HG03196 (cell line): ENCODE measurements at regions not wholly inside any gene's neighbourhood (a gene's known extent, or its start where the extent isn't known, plus 50 kb on each side); places are given as distances from the start of the nearest gene placed in this dataset.

ENCODE experiments used
- ATAC-seq: cut with Tn5 transposase; IDR thresholded peaks from one replicate; pipeline ENCODE4 v1.9.1; 2021; ENCODE audit not compliant: unreplicated experiment

DNA sequence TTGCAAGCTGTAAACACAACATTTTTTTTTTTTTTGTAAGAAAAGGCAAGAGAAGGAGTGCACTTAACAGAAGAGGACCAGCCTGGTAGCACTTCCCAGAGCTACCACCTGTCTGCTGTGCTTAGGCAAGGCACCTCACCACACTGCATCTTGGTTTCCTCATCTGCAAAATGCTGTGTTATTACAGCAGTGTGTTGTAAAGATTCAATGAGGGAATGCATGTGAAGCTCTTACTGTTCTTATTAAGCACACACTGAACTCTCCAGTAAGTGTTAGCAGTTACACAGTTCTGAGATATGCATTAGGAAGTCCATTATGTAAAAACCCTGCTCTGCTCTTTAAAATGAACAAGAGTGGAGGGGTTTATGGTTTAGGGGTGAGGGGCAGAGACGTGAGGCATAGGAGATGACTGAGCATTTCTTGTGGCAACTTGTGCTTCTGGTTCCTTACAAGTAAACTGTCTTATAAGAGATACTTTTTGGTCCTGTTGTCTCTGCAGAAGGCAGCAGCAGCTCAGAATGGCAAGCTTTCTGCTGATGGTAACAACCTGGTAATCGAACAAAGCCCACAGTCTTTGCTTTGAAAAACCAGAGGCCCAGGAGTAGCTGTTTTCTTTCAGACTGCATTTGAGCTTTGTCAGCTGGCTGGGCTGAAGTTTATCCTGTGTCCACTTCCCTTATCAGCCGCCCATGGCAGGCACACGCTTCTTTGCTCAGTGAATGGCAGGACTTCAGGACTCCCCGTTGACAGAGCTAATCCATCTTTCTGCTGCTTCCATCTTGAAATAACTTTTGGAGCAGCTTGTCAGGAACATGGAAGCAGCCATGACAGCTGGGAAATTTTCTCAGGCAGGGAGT is 98.8 kb upstream of the BMPER start:
- ATAC-seq, result no peak

DNA sequence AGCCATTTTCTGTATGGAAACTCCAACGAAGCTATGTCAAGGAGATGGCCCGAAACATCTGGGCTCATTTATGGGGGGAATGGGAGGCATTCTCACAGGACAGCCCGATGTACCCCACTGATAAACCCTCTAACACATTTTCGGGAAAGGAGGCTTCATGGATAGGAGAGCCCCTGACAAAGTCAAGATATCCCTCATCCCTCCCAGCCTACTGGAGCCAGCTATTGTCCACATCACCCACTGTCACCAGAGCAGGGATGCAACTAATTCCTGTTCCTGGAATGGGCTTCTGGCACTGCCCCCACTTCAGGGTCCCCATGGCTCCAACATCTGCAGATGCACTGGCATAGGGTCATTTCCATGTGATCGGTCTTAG is 98.2 kb upstream of the BMPER start:
- ATAC-seq, result no peak

- ATAC-seq, result no peak
Measured at GRCh38 chr7:33807779-33808482, 97.4 kb upstream of the BMPER start.

DNA sequence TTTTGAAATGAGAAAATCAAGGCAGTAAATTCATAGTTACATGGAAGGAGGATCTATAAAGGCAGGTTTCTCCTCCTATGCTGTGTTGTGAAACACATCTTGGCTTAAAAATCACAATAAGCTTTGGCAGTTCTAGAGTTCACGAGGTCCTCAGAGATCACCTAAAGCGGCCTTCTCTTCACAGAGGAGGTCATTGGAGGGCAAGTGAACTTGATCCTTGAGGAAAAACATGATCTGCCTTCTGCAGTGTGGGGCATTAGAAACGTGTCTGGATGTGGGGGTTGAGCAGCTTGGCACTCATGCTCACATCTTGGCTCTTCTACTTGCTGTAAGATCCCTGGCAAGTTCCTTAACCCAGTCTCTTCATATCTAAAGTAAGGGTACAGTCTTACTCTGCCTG is 96.1 kb upstream of the BMPER start:
- ATAC-seq, result no peak

DNA sequence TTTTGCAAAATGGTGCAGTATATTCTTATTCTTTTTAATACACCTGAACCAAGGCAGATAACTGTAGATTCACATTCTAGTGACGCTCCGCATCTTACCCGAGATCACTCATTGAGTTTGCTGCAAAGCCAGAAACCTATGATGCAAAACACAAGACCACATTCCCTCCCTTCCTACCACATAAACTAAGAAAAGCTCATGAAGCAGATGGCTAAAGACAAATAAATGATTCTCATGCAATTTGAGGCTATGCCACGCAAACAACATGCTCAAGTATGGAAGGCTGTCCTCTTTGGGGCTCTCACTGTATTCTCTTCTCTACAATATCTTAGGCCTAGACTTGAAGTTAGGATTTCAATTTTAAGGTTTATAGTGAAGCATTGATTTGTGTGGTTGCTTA is 95.0 kb upstream of the BMPER start:
- ATAC-seq, result no peak

DNA sequence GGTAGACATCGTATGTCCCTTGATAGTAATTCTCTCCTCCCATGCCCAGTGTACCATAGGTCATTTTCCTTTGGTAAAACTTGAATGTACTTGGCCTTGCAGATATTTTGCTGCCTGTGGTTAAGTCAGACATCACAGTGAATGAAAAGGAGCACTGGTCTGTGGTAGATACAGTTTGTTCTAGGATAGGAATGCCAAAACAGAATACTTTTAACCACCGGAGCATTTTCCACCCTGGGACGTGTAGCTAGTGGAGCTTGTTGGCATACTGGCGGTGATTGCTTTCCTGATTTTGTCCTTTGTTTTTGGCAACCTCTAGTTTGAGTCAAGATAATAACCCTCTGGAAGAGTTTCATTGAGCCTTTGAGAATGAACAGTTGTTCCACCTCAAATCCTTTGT is 92.0 kb upstream of the BMPER start:
- ATAC-seq, result no peak

GRCh38 chr7:33814400-33814799 is 90.9 kb upstream of the BMPER start:
- ATAC-seq, result no peak

- no peak for ATAC-seq
Measured at GRCh38 chr7:33814936-33815335, 90.4 kb upstream of the BMPER start.

DNA sequence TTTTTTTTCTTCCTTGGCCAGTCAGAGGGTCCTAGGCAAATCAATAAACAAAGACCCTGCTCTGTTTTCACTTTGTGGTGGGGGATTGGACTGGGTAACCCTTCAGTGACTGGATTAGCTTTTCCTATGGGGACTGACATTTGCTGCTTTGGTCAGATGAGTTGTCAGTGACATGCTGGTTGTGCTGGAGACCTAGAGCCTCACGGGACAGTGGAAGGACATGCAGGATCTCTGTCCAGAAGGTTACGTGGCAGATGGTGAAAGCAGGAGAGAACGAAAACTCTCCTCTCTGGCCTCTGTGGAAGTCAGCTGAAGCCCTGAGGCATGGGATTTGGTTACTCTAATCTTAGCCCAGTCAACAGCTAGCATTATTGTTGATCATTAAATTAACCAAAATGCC is 90.0 kb upstream of the BMPER start:
- no peak for ATAC-seq

- no peak for ATAC-seq
Measured at GRCh38 chr7:33816106-33816505, 89.2 kb upstream of the BMPER start.

DNA sequence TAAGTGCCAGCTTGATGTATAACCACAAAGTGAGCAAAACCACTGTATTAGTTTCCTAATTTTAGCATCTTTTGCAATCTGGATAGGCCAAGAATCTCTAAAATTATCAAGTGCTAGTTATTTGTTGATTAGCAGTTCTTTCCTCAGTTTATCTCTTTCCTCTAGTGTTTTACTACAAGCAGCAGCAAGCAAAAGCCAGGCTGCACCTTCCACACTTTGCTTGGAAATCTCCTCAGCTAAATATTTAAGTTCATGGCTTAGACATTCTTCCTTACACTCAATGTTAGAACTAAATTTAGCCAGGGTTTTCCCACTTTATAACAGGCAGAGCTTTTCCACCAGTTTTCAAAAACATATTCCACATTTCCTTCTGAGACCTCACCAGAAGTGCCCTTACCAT is 85.7 kb upstream of the BMPER start:
- no peak for ATAC-seq

DNA sequence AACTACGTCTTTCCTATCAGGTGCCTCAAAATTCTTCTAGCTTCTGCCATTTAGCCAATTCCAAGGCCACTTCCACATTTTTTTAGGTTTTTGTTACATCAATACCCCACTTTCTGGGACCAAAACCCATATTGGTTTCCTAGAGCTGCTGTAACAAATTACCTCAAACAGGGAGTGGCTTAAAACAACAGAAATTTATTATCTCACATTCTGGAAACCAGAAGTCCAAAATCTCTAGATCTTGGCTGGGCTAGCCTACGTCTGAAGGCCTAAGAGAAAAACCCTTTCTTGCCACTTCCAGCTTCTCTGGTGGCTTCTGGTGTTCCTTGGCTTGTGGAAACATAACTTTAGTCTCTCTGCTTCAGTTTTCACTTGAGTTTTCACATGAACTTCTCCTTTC is 85.1 kb upstream of the BMPER start:
- no peak for ATAC-seq

DNA sequence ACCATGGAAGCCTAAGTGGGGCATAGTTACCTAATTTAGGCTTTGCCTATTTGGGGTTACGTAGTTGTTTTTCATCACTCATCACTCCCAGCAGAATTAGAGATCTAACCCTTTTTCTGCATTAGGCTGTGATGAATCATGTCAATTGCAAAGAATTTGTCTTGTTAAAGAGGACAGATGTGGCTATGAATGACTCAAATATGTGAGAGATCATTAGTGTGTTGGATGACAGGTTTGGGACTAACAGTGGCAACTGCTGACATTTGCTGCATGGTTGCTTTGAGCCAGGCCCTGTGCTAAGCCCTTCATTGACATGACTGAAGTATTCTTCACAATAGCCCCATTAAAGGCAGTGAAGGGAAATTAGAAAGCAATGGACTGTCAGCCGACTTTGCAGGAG is 83.4 kb upstream of the BMPER start:
- ATAC-seq, result no peak

DNA sequence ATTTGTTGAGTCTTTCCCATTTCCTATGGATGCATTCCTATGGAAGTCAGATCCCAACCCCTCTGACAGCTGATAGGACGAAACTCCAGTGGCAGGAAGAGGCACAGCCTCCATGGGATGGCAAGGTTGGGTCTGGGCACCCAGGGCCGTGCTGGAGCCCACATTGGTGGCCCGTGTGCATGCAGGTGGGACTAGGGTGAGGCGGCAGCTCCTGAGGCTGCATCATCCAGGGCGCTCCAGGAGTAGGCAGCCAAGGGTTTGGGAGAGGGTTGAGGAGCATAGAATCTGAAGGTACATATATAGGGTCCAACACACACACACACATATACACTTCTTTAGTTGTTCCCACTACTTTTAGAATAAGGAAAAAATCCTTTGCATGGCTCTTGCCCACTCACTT is 81.4 kb upstream of the BMPER start:
- ATAC-seq, result no peak

DNA sequence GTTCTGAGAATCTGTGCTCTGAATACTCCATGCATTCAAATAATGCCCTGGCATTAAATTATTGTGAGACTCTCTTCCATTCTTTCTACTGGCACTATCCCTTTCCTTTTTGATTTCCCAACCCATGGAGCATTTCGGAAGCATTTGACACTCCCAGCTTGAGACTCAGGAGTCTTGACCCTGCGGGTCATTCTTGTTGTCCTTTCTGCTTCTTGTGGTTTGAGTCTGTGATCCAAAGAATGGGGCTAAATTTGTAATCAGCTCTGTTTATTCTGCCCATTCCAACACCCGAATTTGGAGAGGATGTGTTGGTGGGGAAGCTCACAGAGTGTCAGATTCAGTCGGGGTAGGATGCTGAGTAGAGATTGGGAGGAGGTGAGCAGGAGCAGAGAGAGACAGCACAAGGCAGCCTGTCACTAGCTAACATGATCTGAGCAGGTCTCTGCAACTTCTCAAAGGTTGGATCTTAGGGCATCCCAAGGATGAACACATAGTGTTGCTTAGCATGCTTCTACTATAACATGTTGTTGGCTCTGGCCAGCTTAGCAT is 80.4 kb upstream of the BMPER start:
- ATAC-seq, result no peak

DNA sequence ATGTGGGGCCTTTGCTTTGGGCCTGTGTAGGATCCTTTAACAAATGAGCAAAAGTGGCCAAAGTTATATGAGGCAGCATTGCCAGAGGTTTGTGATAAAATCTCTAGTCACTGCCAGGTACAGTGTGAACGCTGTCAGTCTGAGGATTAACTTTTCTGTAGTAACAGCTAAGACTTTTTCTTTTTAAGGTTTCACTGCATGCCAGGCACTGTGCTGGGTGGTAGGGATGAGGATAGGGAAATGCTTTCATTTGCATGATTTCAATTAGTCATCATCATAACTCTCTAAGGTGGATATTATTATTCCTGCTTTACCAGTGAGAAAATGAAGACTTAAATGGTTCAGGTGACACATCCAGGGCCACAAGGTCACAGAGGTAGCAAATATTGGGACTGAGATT is 79.7 kb upstream of the BMPER start:
- no peak for ATAC-seq

- no peak for ATAC-seq
Measured at GRCh38 chr7:33829536-33829935, 75.8 kb upstream of the BMPER start.

DNA sequence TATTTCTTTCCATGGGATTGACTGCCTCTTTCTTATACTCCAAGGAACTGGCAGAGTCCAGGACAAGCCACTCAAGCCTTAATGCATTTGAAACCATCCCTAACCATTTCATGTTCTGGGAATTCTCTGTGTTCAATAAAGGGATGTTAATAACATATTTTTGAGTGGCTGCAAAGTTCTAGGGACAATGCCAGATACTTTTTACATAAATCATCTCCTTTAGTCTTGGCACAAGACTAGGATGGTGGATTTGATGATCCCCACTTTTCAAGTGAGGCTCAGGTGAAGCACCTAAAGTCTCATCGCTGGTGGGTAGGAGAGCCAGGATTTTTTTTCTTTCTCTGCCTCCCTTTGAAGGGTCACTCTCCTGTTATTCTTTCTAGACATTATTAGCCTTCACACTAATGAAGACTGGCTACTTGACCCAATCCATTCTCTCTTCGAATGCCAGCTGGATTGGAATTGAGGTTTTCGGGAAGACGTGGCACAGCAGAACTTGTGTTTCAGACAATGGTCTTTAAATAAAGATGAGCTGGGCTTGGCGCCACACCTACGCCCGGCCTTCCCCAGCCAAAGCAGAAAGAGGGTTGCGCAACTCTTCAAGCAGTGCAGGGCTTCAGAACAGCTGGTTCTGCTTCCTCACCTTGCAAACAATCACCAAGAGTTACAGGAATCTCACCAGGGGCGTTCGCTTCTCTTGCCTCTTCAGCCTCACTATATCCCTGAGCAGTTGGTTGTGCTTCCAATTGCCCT is 73.8 kb upstream of the BMPER start:
- ATAC-seq, result no peak

DNA sequence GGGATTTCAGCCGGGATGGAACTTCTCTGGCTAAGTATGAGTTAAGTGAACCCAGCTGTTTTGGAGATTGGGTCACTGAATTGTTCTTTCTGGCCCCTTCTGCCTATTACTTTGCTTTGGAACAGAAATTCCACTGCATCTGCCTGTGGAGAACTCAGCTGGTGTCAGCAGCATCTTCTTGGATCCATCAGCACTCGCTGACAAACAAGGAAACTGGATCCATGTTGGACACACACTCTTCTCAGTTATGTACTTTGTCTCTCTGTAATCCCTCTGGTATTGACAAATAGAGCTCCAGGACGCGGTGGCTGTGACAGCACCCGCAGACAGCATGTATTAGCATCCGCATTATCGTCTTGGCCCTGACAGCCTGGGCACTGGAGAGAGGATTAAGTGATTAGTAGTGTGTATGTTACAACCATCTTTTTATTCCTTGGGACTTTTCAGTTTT is 73.0 kb upstream of the BMPER start:
- no peak for ATAC-seq

GRCh38 chr7:33836797-33837355 is 68.5 kb upstream of the BMPER start:
- ATAC-seq, result no peak

GRCh38 chr7:33837356-33837851 is 67.9 kb upstream of the BMPER start:
- no peak for ATAC-seq
